Skeletal muscle tissue (tissue), 3 donors: ENCODE measurements at regions not wholly inside any gene's neighbourhood (a gene's known extent, or its start where the extent isn't known, plus 50 kb on each side); places are given as distances from the start of the nearest gene placed in this dataset.

Source experiments
- H3K27ac ChIP-seq: one replicate; pipeline ENCODE4 v1.7.0; 2013; ENCODE audit warnings: mild to moderate bottlenecking, low read depth, low read length, inconsistent platforms
- H3K27me3 ChIP-seq, 3 donors: one replicate each; pipeline ENCODE4 v1.7.0; 2013; ENCODE audit warnings: low read length in 3 of 3; ENCODE audit not compliant: control insufficient read depth in 3 of 3, insufficient read depth in 3 of 3
- H3K36me3 ChIP-seq, 3 donors: one replicate each; pipeline ENCODE4 v1.7.0; 2013; ENCODE audit warnings: low read length in 3 of 3; ENCODE audit not compliant: control insufficient read depth in 3 of 3, insufficient read depth in 3 of 3
- H3K4me1 ChIP-seq, 3 donors: one replicate each; pipeline ENCODE4 v1.7.0; 2013; ENCODE audit warnings: low read length in 3 of 3, mild to moderate bottlenecking in 3 of 3; ENCODE audit not compliant: control insufficient read depth in 3 of 3, insufficient read depth in 3 of 3
- H3K4me3 ChIP-seq, 3 donors: one replicate each; pipeline ENCODE4 v1.7.0; 2013; ENCODE audit warnings: low read length in 3 of 3
- H3K9ac ChIP-seq, 3 donors: one replicate each; pipeline ENCODE4 v1.7.0; 2013; ENCODE audit warnings: low read length in 3 of 3, mild to moderate bottlenecking in 3 of 3, moderate library complexity in 2 of 3, low read depth in 1 of 3
- H3K9me3 ChIP-seq, 3 donors: one replicate each; pipeline ENCODE4 v1.7.0; 2013; ENCODE audit warnings: low read length in 3 of 3; ENCODE audit not compliant: control insufficient read depth in 3 of 3
- donor health status: Osteomylitis.

- no peak overlapping the region for H3K9ac ChIP-seq
- H3K36me3 ChIP-seq, result no peaks in the 10 kb centered on the region
- H3K27ac ChIP-seq, result no peak overlapping the region
- no peaks in the 10 kb centered on the region for H3K9me3 ChIP-seq
- H3K4me3 ChIP-seq, result no peak overlapping the region
- no peaks in the 10 kb centered on the region for H3K4me1 ChIP-seq
- H3K27me3 ChIP-seq, result no peaks in the 10 kb centered on the region
These were observed 382.6 kb downstream of the CDH2 start for GRCh38 chr18:27794181-27794926.

- Histone ChIP-seq H3K27ac (no peak overlapping the region), H3K9me3 (no peaks in the 10 kb centered on the region), H3K27me3 (no peaks in the 10 kb centered on the region), H3K4me3 (no peak overlapping the region), H3K9ac (no peak overlapping the region), H3K36me3 (no peaks in the 10 kb centered on the region), H3K4me1 (no peaks in the 10 kb centered on the region)
These were observed 383.7 kb downstream of the CDH2 start for GRCh38 chr18:27793013-27793785.

GRCh38 chr18:27789406-27789805, 387.5 kb downstream of the CDH2 start:
- no peak overlapping the region for H3K9ac ChIP-seq
- H3K4me1 ChIP-seq, result no peaks in the 10 kb centered on the region
- no peak overlapping the region for H3K4me3 ChIP-seq
- H3K27ac ChIP-seq, result no peak overlapping the region
- no peaks in the 10 kb centered on the region for H3K27me3 ChIP-seq
- no peaks in the 10 kb centered on the region for H3K36me3 ChIP-seq
- H3K9me3 ChIP-seq, result no peaks in the 10 kb centered on the region

- H3K9me3 ChIP-seq, result no peaks in the 10 kb centered on the region
- H3K4me3 ChIP-seq, result no peak overlapping the region
- no peaks in the 10 kb centered on the region for H3K27me3 ChIP-seq
- H3K36me3 ChIP-seq, result no peaks in the 10 kb centered on the region
- H3K27ac ChIP-seq, result no peak overlapping the region
- H3K9ac ChIP-seq, result no peak overlapping the region
- no peaks in the 10 kb centered on the region for H3K4me1 ChIP-seq
These were observed 389.4 kb downstream of the CDH2 start for GRCh38 chr18:27787547-27787946.

- Histone ChIP-seq H3K9me3 (no peaks in the 10 kb centered on the region), H3K4me1 (no peaks in the 10 kb centered on the region), H3K4me3 (no peak overlapping the region), H3K27me3 (no peaks in the 10 kb centered on the region), H3K27ac (no peak overlapping the region), H3K9ac (no peak overlapping the region), H3K36me3 (no peaks in the 10 kb centered on the region)
These were observed 391.0 kb downstream of the CDH2 start for GRCh38 chr18:27785815-27786471.

GRCh38 chr18:27780061-27780745, 396.7 kb downstream of the CDH2 start:
- Histone ChIP-seq H3K4me3 (no peak overlapping the region), H3K4me1 (no peaks in the 10 kb centered on the region), H3K36me3 (no peaks in the 10 kb centered on the region), H3K27ac (no peak overlapping the region), H3K9ac (no peak overlapping the region), H3K27me3 (no peaks in the 10 kb centered on the region), H3K9me3 (no peaks in the 10 kb centered on the region)

GRCh38 chr18:27778925-27779324, 398.0 kb downstream of the CDH2 start:
- Histone ChIP-seq H3K27me3 (no peaks in the 10 kb centered on the region), H3K9me3 (no peaks in the 10 kb centered on the region), H3K4me3 (no peak overlapping the region), H3K27ac (no peak overlapping the region), H3K36me3 (no peaks in the 10 kb centered on the region), H3K4me1 (no peaks in the 10 kb centered on the region), H3K9ac (no peak overlapping the region)

GRCh38 chr18:27778441-27778840, 398.5 kb downstream of the CDH2 start:
- Histone ChIP-seq H3K9me3 (no peaks in the 10 kb centered on the region), H3K9ac (no peak overlapping the region), H3K27me3 (no peaks in the 10 kb centered on the region), H3K27ac (no peak overlapping the region), H3K4me1 (no peaks in the 10 kb centered on the region), H3K36me3 (no peaks in the 10 kb centered on the region), H3K4me3 (no peak overlapping the region)

- Histone ChIP-seq H3K9me3 (no peaks in the 10 kb centered on the region), H3K4me3 (no peak overlapping the region), H3K4me1 (no peaks in the 10 kb centered on the region), H3K9ac (no peak overlapping the region), H3K36me3 (no peaks in the 10 kb centered on the region), H3K27me3 (no peaks in the 10 kb centered on the region), H3K27ac (no peak overlapping the region)
These were observed 404.8 kb downstream of the CDH2 start for GRCh38 chr18:27772081-27772480.
